Fibroblast of mammary gland (primary cell): ENCODE measurements at regions not wholly inside any gene's neighbourhood (a gene's known extent, or its start where the extent isn't known, plus 50 kb on each side); places are given as distances from the start of the nearest gene placed in this dataset.

Source experiments
- DNase-seq: peaks from one replicate; pipeline ENCODE4 v3.0.0-alpha.2; 2010; ENCODE audit warnings: low read depth
- H3K4me3 ChIP-seq: 2 replicates; pipeline ENCODE4 v1.5.1; 2011; ENCODE audit warnings: low read depth, mild to moderate bottlenecking, low read length, moderate library complexity; ENCODE audit not compliant: control insufficient read depth
- TF ChIP-seq, protein P1 (sequence below): conservative IDR thresholded peaks from 2 replicates; pipeline ENCODE4 v1.5.1; 2011; ENCODE audit warnings: low read depth, low read length, inconsistent platforms; ENCODE audit not compliant: control insufficient read depth, insufficient read depth

DNA sequence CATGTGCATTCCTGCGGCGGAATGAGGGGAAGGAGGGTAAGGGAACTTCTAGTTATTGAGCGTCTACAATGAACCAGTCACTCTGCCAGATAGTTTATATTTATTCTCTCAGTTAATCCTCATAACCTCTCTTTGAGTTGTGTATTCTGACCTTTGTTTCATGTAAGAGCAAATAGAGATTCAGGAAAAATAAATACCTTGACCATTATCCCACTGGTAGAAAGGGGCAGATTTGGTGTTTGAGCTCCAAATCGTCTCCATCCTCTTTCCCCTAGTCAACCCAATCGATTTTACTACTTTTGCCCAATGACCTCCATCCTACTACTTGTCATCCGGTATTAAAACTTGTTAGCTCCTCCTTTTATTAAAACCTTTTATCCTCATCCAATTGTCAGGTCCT lies 157.1 kb upstream of the SESN3 start:
- DNase-seq: no peak
- TF ChIP-seq, protein P1, sequence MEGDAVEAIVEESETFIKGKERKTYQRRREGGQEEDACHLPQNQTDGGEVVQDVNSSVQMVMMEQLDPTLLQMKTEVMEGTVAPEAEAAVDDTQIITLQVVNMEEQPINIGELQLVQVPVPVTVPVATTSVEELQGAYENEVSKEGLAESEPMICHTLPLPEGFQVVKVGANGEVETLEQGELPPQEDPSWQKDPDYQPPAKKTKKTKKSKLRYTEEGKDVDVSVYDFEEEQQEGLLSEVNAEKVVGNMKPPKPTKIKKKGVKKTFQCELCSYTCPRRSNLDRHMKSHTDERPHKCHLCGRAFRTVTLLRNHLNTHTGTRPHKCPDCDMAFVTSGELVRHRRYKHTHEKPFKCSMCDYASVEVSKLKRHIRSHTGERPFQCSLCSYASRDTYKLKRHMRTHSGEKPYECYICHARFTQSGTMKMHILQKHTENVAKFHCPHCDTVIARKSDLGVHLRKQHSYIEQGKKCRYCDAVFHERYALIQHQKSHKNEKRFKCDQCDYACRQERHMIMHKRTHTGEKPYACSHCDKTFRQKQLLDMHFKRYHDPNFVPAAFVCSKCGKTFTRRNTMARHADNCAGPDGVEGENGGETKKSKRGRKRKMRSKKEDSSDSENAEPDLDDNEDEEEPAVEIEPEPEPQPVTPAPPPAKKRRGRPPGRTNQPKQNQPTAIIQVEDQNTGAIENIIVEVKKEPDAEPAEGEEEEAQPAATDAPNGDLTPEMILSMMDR: no peak
- no peak overlapping the region for H3K4me3 ChIP-seq

DNA sequence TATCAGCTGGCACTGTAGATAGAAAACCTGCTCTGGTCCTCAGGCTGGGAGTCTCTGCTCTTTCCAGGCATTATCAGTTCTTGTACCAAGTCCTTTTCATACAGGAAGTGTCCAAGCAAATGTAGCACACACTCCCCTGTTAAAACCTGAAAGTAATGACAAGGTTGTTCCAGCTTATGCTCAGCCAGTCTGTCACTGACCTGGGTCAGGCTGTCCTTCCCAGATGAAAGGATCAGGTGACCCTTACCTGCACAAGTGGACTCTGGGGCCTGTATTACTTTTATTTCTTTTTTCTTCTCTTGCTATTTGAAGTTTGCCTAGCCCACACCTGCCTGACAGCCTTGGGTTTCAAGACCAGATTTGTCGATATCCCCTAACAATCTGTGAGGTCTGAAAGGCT lies 156.3 kb upstream of the SESN3 start:
- H3K4me3 ChIP-seq: no peak overlapping the region

GRCh38 chr11:95385577-95385976 lies 154.6 kb upstream of the SESN3 start:
- DNase-seq: no peak
- TF ChIP-seq, protein P1: no peak
- H3K4me3 ChIP-seq: no peak overlapping the region

More for the DNA sequence above, 156.3 kb upstream of the SESN3 start:
- TF ChIP-seq, protein P1: no peak
- DNase-seq: no peak

DNA sequence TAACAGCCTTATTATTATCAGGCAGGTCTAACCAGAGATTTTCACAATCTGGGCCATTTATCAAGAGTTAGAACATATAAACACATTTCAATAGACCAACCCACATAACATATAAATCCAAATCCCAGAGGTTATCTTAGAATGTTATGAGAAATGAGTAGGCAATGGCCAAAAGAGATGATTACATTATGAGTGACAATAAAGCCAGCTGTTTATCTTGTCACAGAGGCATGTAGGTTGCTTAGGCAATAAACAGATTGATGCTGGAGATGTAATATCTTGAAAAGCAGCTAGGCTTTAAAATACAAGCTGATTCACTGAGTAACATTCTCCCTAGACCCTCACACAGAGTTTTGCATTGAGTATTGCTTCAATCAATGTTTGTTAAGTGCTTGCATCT lies 148.5 kb upstream of the SESN3 start:
- TF ChIP-seq, protein P1: no peak
- no peak overlapping the region for H3K4me3 ChIP-seq
- DNase-seq: no peak

DNA sequence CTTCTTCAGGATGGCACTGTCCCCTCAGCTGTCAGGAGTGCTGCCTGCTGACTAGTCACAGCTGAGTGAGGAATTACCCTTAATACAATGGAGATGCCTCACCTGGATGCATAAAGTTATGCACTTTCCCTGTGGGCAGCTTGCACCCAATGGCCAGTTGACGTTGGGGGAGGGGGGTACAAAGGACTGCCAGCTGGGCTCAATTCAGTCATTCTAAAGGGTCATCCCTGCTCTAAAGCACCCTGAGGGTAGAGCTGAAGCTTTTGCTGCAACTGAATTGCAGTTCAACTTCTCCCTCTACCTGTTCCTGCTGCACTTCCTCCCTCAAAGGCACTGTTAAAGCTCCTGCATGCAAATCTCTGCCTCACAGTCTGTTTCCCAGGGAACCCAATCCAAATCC lies 147.8 kb upstream of the SESN3 start:
- TF ChIP-seq, protein P1: no peak
- H3K4me3 ChIP-seq: no peak overlapping the region
- no peak for DNase-seq

- DNase-seq: peak; percentile 56
- no peak overlapping the region for H3K4me3 ChIP-seq
- TF ChIP-seq, protein P1: no peak
These were observed 147.1 kb upstream of the SESN3 start for GRCh38 chr11:95378111-95378510.

- TF ChIP-seq, protein P1: no peak
- peak; percentile 98 for DNase-seq
- H3K4me3 ChIP-seq: no peak overlapping the region
These were observed 144.9 kb upstream of the SESN3 start for GRCh38 chr11:95375886-95376285.
